ENCODE measurements at regions not wholly inside any gene's neighbourhood (a gene's known extent, or its start where the extent isn't known, plus 50 kb on each side); places are given as distances from the start of the nearest gene placed in this dataset.

DNA sequence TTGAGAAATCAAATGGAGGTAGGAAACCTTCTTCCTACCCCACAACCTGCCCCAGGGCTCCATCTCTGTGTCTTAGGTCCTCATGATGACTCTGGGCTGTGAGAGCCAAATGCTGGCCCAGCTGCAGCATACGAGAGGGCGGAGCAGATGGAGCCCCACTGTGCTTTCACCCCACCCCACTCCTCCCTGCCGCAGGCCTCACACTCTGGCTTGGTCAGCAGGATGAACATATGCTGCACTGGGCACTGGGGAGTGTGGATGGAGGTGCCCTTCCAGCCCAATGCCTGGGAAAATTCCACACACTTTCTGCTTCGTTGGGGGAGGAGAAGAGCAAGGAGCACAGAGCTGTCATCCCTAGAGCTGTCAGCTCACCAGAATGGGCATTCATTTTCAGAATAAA, 271.6 kb upstream of the CADM1 start:
- H3K4me3 ChIP-seq (ENCODE audit: low read depth, low read length) = no peak overlapping the region
- TF ChIP-seq, protein P1, sequence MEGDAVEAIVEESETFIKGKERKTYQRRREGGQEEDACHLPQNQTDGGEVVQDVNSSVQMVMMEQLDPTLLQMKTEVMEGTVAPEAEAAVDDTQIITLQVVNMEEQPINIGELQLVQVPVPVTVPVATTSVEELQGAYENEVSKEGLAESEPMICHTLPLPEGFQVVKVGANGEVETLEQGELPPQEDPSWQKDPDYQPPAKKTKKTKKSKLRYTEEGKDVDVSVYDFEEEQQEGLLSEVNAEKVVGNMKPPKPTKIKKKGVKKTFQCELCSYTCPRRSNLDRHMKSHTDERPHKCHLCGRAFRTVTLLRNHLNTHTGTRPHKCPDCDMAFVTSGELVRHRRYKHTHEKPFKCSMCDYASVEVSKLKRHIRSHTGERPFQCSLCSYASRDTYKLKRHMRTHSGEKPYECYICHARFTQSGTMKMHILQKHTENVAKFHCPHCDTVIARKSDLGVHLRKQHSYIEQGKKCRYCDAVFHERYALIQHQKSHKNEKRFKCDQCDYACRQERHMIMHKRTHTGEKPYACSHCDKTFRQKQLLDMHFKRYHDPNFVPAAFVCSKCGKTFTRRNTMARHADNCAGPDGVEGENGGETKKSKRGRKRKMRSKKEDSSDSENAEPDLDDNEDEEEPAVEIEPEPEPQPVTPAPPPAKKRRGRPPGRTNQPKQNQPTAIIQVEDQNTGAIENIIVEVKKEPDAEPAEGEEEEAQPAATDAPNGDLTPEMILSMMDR (IDR thresholded peaks at IDR 0.05; ENCODE audit: low read depth, low read length) = no peak

DNA sequence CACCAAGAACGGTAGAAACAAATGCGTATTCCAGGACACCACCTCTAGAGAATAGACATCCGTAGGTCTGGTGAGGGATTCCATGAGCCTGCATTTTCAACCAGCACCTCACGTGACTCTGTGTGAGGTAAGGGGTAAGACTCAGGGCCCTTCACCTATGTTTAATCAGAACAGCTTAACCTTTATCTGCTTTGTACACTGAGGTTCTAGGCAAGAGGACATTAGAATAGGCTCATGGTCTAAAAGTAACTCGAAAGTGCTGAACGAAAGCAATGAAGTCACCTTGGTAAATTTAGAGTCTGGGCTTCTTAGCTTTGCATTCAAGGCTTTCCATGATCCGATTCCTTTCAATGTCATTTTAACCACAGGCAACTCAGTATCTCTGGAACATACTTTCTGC, 270.5 kb upstream of the CADM1 start:
- TF ChIP-seq, protein P1 (IDR thresholded peaks at IDR 0.05; ENCODE audit: low read depth, low read length) = no peak
- no peak overlapping the region for H3K4me3 ChIP-seq (ENCODE audit: low read depth, low read length)

DNA sequence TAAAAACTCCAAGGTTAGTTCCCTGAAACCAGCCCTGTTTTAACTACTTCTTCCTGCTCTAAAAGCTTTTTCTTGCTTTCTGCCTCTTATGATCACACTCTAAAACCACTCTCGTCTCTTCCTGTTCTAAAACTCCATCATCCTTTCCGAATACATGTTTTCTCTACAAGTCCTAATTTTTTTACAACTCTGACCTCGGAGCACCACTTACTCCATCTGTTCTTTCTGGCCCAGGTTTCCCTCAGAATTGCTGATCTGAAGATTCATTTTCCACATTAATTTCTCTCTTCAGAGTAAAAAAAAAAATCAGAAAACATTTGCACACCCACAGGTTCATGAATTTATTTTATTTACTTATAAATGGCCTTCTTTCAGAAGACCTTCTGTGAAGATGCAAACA, 265.7 kb upstream of the CADM1 start:
- TF ChIP-seq, protein P1 (IDR thresholded peaks at IDR 0.05; ENCODE audit: low read depth, low read length) = no peak
- no peak overlapping the region for H3K4me3 ChIP-seq (ENCODE audit: low read depth, low read length)

DNA sequence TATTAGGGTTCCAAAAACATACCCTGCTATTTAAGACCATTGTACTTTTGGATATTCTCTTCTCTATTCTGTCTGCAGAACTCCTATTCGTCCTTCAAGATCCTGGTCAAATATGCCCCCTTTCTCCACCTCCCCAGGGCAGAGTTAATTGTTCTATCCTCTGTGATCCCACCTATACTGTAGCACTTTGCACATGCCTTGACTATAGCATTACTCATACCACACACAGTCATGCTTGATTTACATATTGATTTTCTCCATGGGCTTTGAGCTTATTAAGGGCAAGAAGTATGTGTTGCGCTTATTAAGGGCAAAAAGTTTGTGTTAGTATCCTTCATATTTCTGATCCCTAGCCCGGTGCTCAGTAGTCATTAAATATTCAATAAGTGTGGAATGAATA, 263.7 kb upstream of the CADM1 start:
- TF ChIP-seq, protein P1 (IDR thresholded peaks at IDR 0.05; ENCODE audit: low read depth, low read length) = no peak
- H3K4me3 ChIP-seq (ENCODE audit: low read depth, low read length) = no peak overlapping the region

DNA sequence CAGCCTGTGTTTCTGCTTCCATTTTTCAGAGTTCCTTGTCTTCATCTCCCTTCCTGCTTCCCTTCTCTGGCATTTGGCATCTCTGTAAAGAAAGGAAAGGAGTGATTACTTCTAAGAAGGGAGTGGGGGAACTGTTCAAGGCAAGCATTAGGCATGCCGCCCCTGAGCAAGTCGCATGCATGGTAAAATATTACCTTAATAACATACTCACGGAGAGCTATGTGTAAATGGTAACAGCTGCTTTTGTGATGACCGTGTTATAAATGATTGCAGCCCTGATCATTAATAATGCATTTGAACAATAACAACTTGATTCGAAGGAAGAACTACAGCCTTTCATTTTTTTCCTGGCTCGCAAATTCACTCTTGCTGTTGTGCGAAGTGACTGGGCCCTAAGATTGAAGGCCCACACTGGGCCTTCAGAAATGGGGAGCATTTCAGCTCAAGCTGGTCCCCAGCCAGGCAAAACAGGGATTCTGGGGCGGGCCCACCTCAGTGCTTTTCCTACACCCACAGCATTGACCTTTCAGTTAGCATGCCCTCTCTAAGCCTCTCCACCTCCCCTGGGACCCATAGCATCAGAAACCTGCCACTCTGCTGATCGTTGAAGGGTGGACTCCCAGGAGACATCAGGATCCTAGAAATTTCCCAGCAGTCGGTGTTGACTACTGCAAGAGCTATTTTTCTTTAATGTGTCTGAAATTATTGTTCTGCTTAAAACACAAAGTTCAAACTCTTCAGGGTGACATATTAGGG, 263.0 kb upstream of the CADM1 start:
- H3K4me3 ChIP-seq (ENCODE audit: low read depth, low read length) = no peak overlapping the region
- TF ChIP-seq, protein P1 (IDR thresholded peaks at IDR 0.05; ENCODE audit: low read depth, low read length) = no peak

DNA sequence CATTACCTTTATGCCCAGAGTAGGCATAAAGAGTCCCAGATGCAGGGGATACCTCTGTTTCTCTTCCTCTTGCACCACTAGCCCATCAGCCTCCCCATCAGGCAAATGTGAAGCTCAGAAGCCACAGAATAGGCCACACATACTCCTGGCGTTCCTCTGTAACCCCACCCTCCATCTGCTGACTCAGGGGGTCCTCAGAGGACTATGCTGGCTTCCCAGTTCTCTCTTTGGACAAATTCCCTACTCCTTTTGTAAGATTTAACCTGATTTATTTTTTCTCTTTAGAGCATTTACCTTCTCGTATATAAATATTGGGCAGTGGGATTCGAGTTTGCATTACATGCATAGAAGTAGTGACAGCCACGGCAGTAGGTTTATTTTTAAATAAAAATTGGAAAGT, 262.3 kb upstream of the CADM1 start:
- TF ChIP-seq, protein P1 (IDR thresholded peaks at IDR 0.05; ENCODE audit: low read depth, low read length) = no peak
- H3K4me3 ChIP-seq (ENCODE audit: low read depth, low read length) = no peak overlapping the region

DNA sequence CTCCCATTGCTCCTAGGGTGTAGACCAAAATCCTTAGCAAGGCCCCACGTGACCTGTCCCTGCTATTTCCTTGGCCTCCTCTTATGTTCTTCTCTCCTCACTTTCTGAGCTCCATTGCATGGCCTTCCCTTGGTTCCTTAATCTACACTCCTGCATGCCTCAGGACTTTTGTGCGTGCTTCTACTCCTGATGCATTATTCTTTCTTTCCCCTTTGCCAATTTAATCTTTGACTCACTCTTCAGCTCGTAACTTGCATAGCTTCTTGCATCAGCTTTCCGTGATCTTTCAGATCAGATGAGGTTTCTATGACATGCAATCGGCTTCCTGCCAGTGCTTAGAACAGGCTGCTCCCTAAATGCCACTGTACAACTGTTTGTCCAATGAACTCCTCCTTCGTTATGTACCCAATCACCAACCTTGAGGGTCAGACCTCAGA, 261.6 kb upstream of the CADM1 start:
- H3K4me3 ChIP-seq (ENCODE audit: low read depth, low read length) = no peak overlapping the region
- TF ChIP-seq, protein P1 (IDR thresholded peaks at IDR 0.05; ENCODE audit: low read depth, low read length) = no peak
